Neuronal stem cell (in vitro differentiated cells): ENCODE measurements at regions not wholly inside any gene's neighbourhood (a gene's known extent, or its start where the extent isn't known, plus 50 kb on each side); places are given as distances from the start of the nearest gene placed in this dataset.
A peak's percentile ranks its signal among the peaks of the same experiment; 100 is the strongest.

Experiments used
- DNase-seq: peaks from one replicate; pipeline ENCODE4 v3.0.0-alpha.2; 2013; ENCODE audit warnings: low spot score
- H2AFZ ChIP-seq: one replicate; pipeline ENCODE4 v1.6.1; 2013; ENCODE audit warnings: mild to moderate bottlenecking, low read length, inconsistent platforms
- H2AK5ac ChIP-seq: 2 replicates; pipeline ENCODE4 v1.6.1; 2013; ENCODE audit warnings: low read depth, mild to moderate bottlenecking, inconsistent platforms, low read length, moderate library complexity, mixed read lengths
- H2BK120ac ChIP-seq: 2 replicates; pipeline ENCODE4 v1.6.1; 2013; ENCODE audit warnings: low read depth, mild to moderate bottlenecking, inconsistent platforms, low read length, moderate library complexity, mixed read lengths
- H2BK12ac ChIP-seq: one replicate; pipeline ENCODE4 v1.6.1; 2013; ENCODE audit warnings: low read length, inconsistent platforms
- H2BK15ac ChIP-seq: 2 replicates; pipeline ENCODE4 v1.6.1; 2013; ENCODE audit warnings: mild to moderate bottlenecking, low read length, inconsistent platforms, mixed read lengths
- H2BK5ac ChIP-seq: one replicate; pipeline ENCODE4 v1.6.1; 2013; ENCODE audit warnings: inconsistent platforms, mild to moderate bottlenecking, low read length, moderate library complexity
- H3K14ac ChIP-seq: one replicate; pipeline ENCODE4 v1.6.1; 2013; ENCODE audit warnings: low read length, inconsistent platforms
- H3K18ac ChIP-seq: 2 replicates; pipeline ENCODE4 v1.6.1; 2013; ENCODE audit warnings: low read length, inconsistent platforms
- H3K23ac ChIP-seq: 2 replicates; pipeline ENCODE4 v1.6.1; 2013; ENCODE audit warnings: low read depth, mild to moderate bottlenecking, mixed read lengths, low read length, inconsistent platforms; ENCODE audit not compliant: poor library complexity
- H3K27ac ChIP-seq: replicated peaks from 3 replicates; pipeline ENCODE4 v1.5.1; 2013; ENCODE audit warnings: low read length, inconsistent platforms
- H3K27me3 ChIP-seq, 3 experiments: 2 replicates each; pipeline ENCODE4 v1.6.1; 2013; ENCODE audit warnings: low read length in 3 of 3, mild to moderate bottlenecking in 2 of 3, inconsistent platforms in 1 of 3, low read depth in 1 of 3, mixed read lengths in 1 of 3, moderate library complexity in 1 of 3; ENCODE audit not compliant: control insufficient read depth in 3 of 3, insufficient read depth in 3 of 3
- H3K36me3 ChIP-seq, 2 donors: replicated peaks in 1 of 2; 2 replicates each; pipeline ENCODE4 v1.6.1; 2013; ENCODE audit warnings: low read length in 2 of 2; ENCODE audit not compliant: control insufficient read depth in 2 of 2, insufficient read depth in 2 of 2
- H3K4ac ChIP-seq: 2 replicates; pipeline ENCODE4 v1.6.1; 2013; ENCODE audit warnings: inconsistent platforms, mild to moderate bottlenecking, low read length, moderate library complexity
- H3K4me1 ChIP-seq, 2 donors: 1 replicate in 1 of 2; 2 replicates in 1 of 2; pipeline ENCODE4 v1.6.1; 2013; ENCODE audit warnings: low read length in 2 of 2, low read depth in 1 of 2; ENCODE audit not compliant: control insufficient read depth in 2 of 2, insufficient read depth in 1 of 2
- H3K4me2 ChIP-seq: one replicate; pipeline ENCODE4 v1.6.1; 2013; ENCODE audit warnings: mild to moderate bottlenecking, low read length, inconsistent platforms; ENCODE audit not compliant: insufficient read depth, poor library complexity, severe bottlenecking
- H3K4me3 ChIP-seq, 2 donors: 2 replicates each; pipeline ENCODE4 v1.5.1; 2013; ENCODE audit warnings: low read length in 2 of 2, mild to moderate bottlenecking in 2 of 2, inconsistent platforms in 1 of 2, moderate library complexity in 1 of 2
- H3K79me1 ChIP-seq: one replicate; pipeline ENCODE4 v1.6.1; 2013; ENCODE audit warnings: low read depth, mild to moderate bottlenecking, inconsistent platforms, low read length, moderate library complexity
- H3K9ac ChIP-seq: one replicate; pipeline ENCODE4 v1.6.1; 2013; ENCODE audit warnings: mild to moderate bottlenecking, low read depth, low read length, inconsistent platforms; ENCODE audit not compliant: poor library complexity
- H3K9me3 ChIP-seq, 2 donors: replicated peaks in 1 of 2; 2 replicates each; pipeline versions ENCODE3 to v1.6.1; 2013; ENCODE audit warnings: low read length in 2 of 2, mild to moderate bottlenecking in 2 of 2, inconsistent platforms in 1 of 2, low read depth in 1 of 2, mixed read lengths in 1 of 2, moderate library complexity in 1 of 2; ENCODE audit not compliant: control insufficient read depth in 2 of 2, insufficient read depth in 1 of 2
- H4K8ac ChIP-seq: one replicate; pipeline ENCODE4 v1.6.1; 2013; ENCODE audit warnings: low read depth, mild to moderate bottlenecking, inconsistent platforms, low read length, moderate library complexity
- H4K91ac ChIP-seq: one replicate; pipeline ENCODE4 v1.6.1; 2013; ENCODE audit warnings: low read length, low read depth, mild to moderate bottlenecking, inconsistent platforms; ENCODE audit not compliant: poor library complexity
- WGBS, 2 donors: extraction: QIAGEN DNeasy Blood & Tissue Kit; methylation state at CpG; one replicate each; pipeline ENCODE4 v1.1.7; 2013; ENCODE audit warnings: missing lambda C conversion rate in 2 of 2, mixed read lengths in 1 of 2; ENCODE audit not compliant: insufficient read length in 2 of 2, insufficient replicate concordance in 1 of 2; ENCODE audit errors: extremely low coverage in 2 of 2; 5-methylcytosine and 5-hydroxymethylcytosine counted together

DNA sequence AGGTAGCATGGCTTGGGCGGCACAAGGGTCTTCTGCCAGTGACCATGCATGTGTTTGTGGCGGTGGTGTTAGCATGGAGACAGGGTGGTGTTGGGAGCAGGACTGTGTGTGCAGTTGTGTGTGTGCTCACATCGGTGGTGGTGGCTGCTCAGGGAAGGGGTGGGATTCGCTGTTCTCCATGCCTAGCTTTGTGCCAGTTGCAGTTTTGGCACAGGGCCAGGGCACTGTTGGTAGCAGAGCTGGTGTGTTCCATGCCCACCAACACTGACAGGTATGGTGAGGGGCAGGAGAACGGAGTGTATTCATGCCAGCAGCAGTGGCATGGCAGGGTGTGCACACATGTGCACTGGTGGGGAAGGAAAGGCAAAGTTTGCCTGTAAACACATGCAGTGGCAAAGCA lies 77.3 kb upstream of the TEKT1 start:
- H3K79me1 ChIP-seq: no peaks in the 10 kb centered on the region
- H2BK12ac ChIP-seq: no peak overlapping the region
- no peak overlapping the region for H3K27ac ChIP-seq
- no peaks in the 10 kb centered on the region for H3K4me1 ChIP-seq
- no peak overlapping the region for H3K4ac ChIP-seq
- H2BK15ac ChIP-seq: no peak overlapping the region
- no peak overlapping the region for H3K4me2 ChIP-seq
- peaks cover 0 to 4% of the 10 kb centered on the region in 2 donors for H3K9me3 ChIP-seq
- H3K23ac ChIP-seq: peak overlapping the region; percentile 58
- H2BK120ac ChIP-seq: no peak overlapping the region
- no peak for DNase-seq
- no peak overlapping the region for H4K91ac ChIP-seq
- no peak overlapping the region for H2AK5ac ChIP-seq
- no peak overlapping the region for H3K18ac ChIP-seq
- WGBS, 2 donors: no CpG with 5 or more reads among the region's 5 CpGs
- peak overlapping the region in 1 of 2 donors; percentile 70 for H3K4me3 ChIP-seq
- peak overlapping the region; percentile 66 for H3K9ac ChIP-seq
- no peak overlapping the region for H3K14ac ChIP-seq
- H3K27me3 ChIP-seq: peaks cover 0 to 8% (median 0%) of the 10 kb centered on the region in 3 experiments
- H4K8ac ChIP-seq: peak overlapping the region; percentile 99
- no peak overlapping the region for H2AFZ ChIP-seq
- no peak overlapping the region for H2BK5ac ChIP-seq
- H3K36me3 ChIP-seq: no peaks in the 10 kb centered on the region

DNA sequence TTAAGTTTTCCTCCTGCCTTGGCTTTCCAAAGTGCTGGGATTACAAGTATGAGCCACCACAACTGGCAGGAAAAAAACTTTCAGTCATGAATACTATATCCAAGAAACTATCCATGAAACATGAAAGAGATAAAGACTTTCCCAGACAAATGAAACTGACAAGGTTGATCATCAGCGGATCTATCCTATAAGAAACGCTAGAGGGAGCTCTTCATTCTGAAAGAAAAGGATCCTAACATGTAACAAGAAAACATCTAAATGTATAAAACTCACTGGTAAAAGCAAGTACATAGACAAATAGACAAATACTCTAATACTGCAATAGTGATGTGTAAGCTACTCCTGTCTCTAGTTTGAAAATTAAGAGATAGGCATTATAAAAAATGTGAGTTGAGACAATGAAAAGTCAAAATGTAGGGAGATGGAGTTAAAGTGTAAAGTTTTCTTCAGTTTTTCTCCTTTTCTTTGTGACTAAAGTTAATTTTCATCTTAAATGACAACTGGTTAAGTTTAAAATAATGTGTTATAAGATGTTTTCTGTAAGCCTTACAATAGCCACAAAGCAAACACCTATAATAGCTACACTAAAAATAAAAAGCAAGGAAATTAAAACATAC lies 79.6 kb upstream of the TEKT1 start:
- Histone ChIP-seq H2AFZ (no peak overlapping the region), H4K8ac (no peak overlapping the region), H3K4me2 (no peak overlapping the region), H3K4me1 (no peaks in the 10 kb centered on the region), H3K14ac (no peak overlapping the region), H2BK15ac (no peak overlapping the region), H3K23ac (no peak overlapping the region), H2BK120ac (no peak overlapping the region), H3K9ac (no peak overlapping the region), H3K18ac (no peak overlapping the region), H3K36me3 (no peaks in the 10 kb centered on the region), H2AK5ac (no peak overlapping the region), H3K27ac (no peak overlapping the region), H3K79me1 (no peaks in the 10 kb centered on the region), H4K91ac (no peak overlapping the region), H3K4ac (no peak overlapping the region), H2BK5ac (no peak overlapping the region), H3K4me3 (no peak overlapping the region), H3K9me3 (peaks cover 0 to 6% of the 10 kb centered on the region in 2 donors), H2BK12ac (no peak overlapping the region), H3K27me3 (peaks cover 0 to 15% (median 0%) of the 10 kb centered on the region in 3 experiments)
- DNase-seq: no peak
- no CpG with 5 or more reads among the region's 2 CpGs for WGBS, 2 donors

DNA sequence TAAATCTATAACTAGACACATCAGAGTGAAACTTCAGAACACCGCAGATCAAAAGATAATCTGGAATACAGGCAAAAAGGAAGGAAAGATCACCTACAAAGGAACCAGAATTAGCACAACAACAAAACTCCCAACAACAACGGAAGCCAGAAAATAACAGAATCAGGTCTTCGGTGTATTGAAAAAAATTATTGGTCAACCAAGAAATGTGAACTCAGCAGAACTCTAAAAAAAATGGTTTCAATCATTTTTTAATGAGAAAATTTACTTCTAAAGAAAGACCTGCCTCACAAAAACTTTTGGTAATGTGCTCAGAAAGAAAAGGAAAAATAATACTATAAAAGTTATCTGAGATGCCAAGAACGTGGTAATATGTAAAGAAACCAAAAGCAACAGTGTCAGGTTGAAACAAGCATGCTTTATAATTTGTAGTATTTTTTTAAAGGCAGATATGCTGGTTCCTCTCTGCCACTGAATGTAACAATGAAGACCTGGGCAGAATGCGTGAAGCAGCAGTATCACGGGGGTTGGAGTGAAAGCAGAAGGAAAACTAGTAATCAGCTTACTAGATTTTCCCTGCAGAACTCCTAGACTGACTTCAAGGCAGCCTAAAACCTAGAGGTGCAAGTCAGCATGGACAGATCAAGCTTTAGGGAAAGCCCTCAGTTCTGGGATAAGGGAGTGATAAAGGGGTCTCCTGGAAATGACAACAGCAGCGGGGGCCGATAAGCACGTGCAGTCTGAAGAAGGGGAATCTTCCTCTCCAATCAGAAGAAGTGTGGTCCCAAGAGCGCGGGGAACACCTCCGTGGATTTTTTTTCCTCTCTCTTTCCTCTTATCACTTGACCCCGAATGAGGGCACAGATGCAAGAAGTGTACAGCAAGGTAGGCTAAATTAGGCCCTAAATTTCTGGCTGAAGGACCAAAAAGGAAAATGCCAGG lies 80.9 kb upstream of the TEKT1 start:
- Histone ChIP-seq H3K27ac (no peak overlapping the region), H3K23ac (no peak overlapping the region), H2BK12ac (no peak overlapping the region), H3K4me1 (no peaks in the 10 kb centered on the region), H2AK5ac (no peak overlapping the region), H2BK5ac (no peak overlapping the region), H3K18ac (no peak overlapping the region), H3K27me3 (peaks cover 0 to 15% (median 0%) of the 10 kb centered on the region in 3 experiments), H4K91ac (no peak overlapping the region), H2BK120ac (no peak overlapping the region), H2AFZ (no peak overlapping the region), H3K36me3 (no peaks in the 10 kb centered on the region), H3K9me3 (peaks cover 0 to 6% of the 10 kb centered on the region in 2 donors), H3K9ac (no peak overlapping the region), H3K4ac (no peak overlapping the region), H3K4me3 (no peak overlapping the region), H3K4me2 (no peak overlapping the region), H3K14ac (no peak overlapping the region), H4K8ac (no peak overlapping the region), H2BK15ac (no peak overlapping the region), H3K79me1 (no peaks in the 10 kb centered on the region)
- DNase-seq: no peak
- WGBS, 2 donors: no CpG with 5 or more reads among the region's 13 CpGs
